Keratinocyte (primary cell): ENCODE measurements at regions not wholly inside any gene's neighbourhood (a gene's known extent, or its start where the extent isn't known, plus 50 kb on each side); places are given as distances from the start of the nearest gene placed in this dataset.

Experiments
- DNase-seq: peaks from one replicate; pipeline ENCODE4 v3.0.0-alpha.2; 2011; ENCODE audit warnings: low read depth, missing footprints, low spot score
- FAIRE-seq: peaks from 2 replicates; lab custom pipeline; 2011; peaks lifted over from hg19 to GRCh38; lab: Jason Lieb, UNC
- H2AFZ ChIP-seq: 2 replicates; pipeline ENCODE4 v1.6.0; 2012; ENCODE audit warnings: low read length, control low read depth, inconsistent platforms; ENCODE audit not compliant: control insufficient read depth
- H3K27ac ChIP-seq: 2 replicates; pipeline ENCODE4 v1.5.1; 2011; ENCODE audit warnings: low read length; ENCODE audit not compliant: control insufficient read depth, insufficient read depth
- H3K27me3 ChIP-seq: 3 replicates; pipeline ENCODE4 v1.6.0; 2011; ENCODE audit warnings: low read length; ENCODE audit not compliant: control insufficient read depth, insufficient read depth; ENCODE audit errors: extremely low read depth
- H3K36me3 ChIP-seq, 2 experiments: 2 replicates in 1 of 2; 3 replicates in 1 of 2; pipeline ENCODE4 v1.5.1; 2011; ENCODE audit warnings: low read length in 2 of 2, mild to moderate bottlenecking in 1 of 2; ENCODE audit not compliant: control insufficient read depth in 2 of 2, insufficient read depth in 2 of 2; ENCODE audit errors: extremely low read depth in 1 of 2
- H3K4me1 ChIP-seq: 3 replicates; pipeline ENCODE4 v1.5.1; 2011; ENCODE audit warnings: low read length; ENCODE audit not compliant: control insufficient read depth, insufficient read depth; ENCODE audit errors: extremely low read depth
- H3K4me2 ChIP-seq: 3 replicates; pipeline ENCODE4 v1.6.0; 2011; ENCODE audit warnings: low read depth, low read length; ENCODE audit not compliant: control insufficient read depth, insufficient read depth; ENCODE audit errors: extremely low read depth
- H3K4me3 ChIP-seq, 3 experiments: fragments of 200-600 bp in 1 of 3; sonication (generic) in 1 of 3; 2 replicates in 2 of 3; 3 replicates in 1 of 3; pipeline ENCODE4 v1.5.1; 2011 to 2016; ENCODE audit warnings: low read length in 3 of 3, mild to moderate bottlenecking in 3 of 3, control low read depth in 2 of 3, inconsistent platforms in 1 of 3, low read depth in 1 of 3, mixed read lengths in 1 of 3, mixed run types in 1 of 3, moderate library complexity in 1 of 3; ENCODE audit not compliant: control insufficient read depth in 2 of 3, insufficient read depth in 2 of 3; ENCODE audit errors: extremely low read depth in 1 of 3
- H3K79me2 ChIP-seq: 2 replicates; pipeline ENCODE4 v1.6.0; 2012; ENCODE audit warnings: low read length; ENCODE audit not compliant: control insufficient read depth, insufficient read depth
- H3K9ac ChIP-seq: 3 replicates; pipeline ENCODE4 v1.6.0; 2011; ENCODE audit warnings: low read length; ENCODE audit not compliant: control insufficient read depth, insufficient read depth; ENCODE audit errors: extremely low read depth
- H3K9me1 ChIP-seq: 3 replicates; pipeline ENCODE4 v1.6.0; 2011; ENCODE audit warnings: low read length; ENCODE audit not compliant: control insufficient read depth, insufficient read depth; ENCODE audit errors: extremely low read depth
- H3K9me3 ChIP-seq: 2 replicates; pipeline ENCODE4 v1.5.1; 2012; ENCODE audit warnings: low read depth, low read length; ENCODE audit not compliant: control insufficient read depth
- H4K20me1 ChIP-seq: 3 replicates; pipeline ENCODE4 v1.6.0; 2011; ENCODE audit warnings: low read length; ENCODE audit not compliant: control insufficient read depth, insufficient read depth; ENCODE audit errors: extremely low read depth
- EZH2 ChIP-seq: IDR thresholded peaks from one replicate; pipeline ENCODE4 v1.6.1; 2012; ENCODE audit warnings: inconsistent platforms, mild to moderate bottlenecking, low read length, moderate library complexity
- dilution Hi-C: fragments of 300-500 bp; cut with MboI; formaldehyde crosslinking; loops from one replicate; pipeline ENCODE4 v1.7.0; 2020; ENCODE audit warnings: low sequenced_read_pairs; ENCODE audit not compliant: extremely low pct_ligation_motif_present
- TF ChIP-seq, protein P1 (sequence below), 3 experiments: IDR thresholded peaks in 1 of 3; conservative IDR thresholded peaks in 1 of 3; optimal IDR thresholded peaks in 1 of 3; 2 replicates in 2 of 3; 3 replicates in 1 of 3; pipeline versions ENCODE3 to v1.5.1; 2011; ENCODE audit warnings: low read length in 3 of 3, mild to moderate bottlenecking in 3 of 3, moderate library complexity in 2 of 3, control low read depth in 1 of 3, inconsistent platforms in 1 of 3; ENCODE audit not compliant: insufficient read depth in 2 of 3; ENCODE audit errors: extremely low read depth in 1 of 3

DNA sequence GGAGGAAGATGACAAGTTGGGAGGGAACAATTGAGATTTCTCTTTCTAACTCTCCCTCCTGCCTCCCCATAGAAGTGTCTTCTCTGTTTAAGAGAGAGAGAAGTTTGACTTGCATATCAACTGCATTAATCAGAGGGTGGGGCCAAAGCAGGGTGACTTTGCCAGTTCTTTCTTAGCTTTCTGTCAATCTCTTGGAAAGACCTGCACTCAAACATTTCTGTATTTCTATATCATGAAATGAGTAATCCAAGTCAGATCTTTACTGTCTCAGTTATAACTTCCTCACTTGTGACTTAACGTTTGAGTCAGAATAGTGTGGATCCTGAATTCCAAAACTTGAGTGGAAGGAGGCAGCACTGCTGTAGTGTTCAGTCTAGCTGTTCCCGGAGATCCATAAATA lies 180.8 kb upstream of the KCNK2 start:
- no peak for TF ChIP-seq EZH2
- TF ChIP-seq, protein P1, sequence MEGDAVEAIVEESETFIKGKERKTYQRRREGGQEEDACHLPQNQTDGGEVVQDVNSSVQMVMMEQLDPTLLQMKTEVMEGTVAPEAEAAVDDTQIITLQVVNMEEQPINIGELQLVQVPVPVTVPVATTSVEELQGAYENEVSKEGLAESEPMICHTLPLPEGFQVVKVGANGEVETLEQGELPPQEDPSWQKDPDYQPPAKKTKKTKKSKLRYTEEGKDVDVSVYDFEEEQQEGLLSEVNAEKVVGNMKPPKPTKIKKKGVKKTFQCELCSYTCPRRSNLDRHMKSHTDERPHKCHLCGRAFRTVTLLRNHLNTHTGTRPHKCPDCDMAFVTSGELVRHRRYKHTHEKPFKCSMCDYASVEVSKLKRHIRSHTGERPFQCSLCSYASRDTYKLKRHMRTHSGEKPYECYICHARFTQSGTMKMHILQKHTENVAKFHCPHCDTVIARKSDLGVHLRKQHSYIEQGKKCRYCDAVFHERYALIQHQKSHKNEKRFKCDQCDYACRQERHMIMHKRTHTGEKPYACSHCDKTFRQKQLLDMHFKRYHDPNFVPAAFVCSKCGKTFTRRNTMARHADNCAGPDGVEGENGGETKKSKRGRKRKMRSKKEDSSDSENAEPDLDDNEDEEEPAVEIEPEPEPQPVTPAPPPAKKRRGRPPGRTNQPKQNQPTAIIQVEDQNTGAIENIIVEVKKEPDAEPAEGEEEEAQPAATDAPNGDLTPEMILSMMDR (optimal IDR thresholded peaks at IDR 0.05 in 1 of 3, IDR thresholded peaks at IDR 0.05 in 1 of 3, conservative IDR thresholded peaks at IDR 0.05 in 1 of 3; ENCODE audit: extremely low read depth in 1 of 3, insufficient read depth in 2 of 3, low read length in 3 of 3) = no peak
- H2AFZ ChIP-seq = peak overlapping the region; percentile 71
- no peaks in the 10 kb centered on the region for H3K9me1 ChIP-seq
- no peaks in the 10 kb centered on the region for H3K27me3 ChIP-seq
- no peak overlapping the region for H3K4me3 ChIP-seq
- dilution Hi-C loops = no loop called here
- no peaks in the 10 kb centered on the region for H3K79me2 ChIP-seq
- no peaks in the 10 kb centered on the region for H4K20me1 ChIP-seq
- peaks cover 25% of the 10 kb centered on the region for H3K4me1 ChIP-seq
- peak overlapping the region; percentile 85 for H3K27ac ChIP-seq
- peak overlapping the region; percentile 75 for H3K4me2 ChIP-seq
- no peaks in the 10 kb centered on the region for H3K36me3 ChIP-seq
- no peaks in the 10 kb centered on the region for H3K9me3 ChIP-seq
- FAIRE-seq (peak; percentile 94), DNase-seq (peak; percentile 55)
- H3K9ac ChIP-seq = no peak overlapping the region

DNA sequence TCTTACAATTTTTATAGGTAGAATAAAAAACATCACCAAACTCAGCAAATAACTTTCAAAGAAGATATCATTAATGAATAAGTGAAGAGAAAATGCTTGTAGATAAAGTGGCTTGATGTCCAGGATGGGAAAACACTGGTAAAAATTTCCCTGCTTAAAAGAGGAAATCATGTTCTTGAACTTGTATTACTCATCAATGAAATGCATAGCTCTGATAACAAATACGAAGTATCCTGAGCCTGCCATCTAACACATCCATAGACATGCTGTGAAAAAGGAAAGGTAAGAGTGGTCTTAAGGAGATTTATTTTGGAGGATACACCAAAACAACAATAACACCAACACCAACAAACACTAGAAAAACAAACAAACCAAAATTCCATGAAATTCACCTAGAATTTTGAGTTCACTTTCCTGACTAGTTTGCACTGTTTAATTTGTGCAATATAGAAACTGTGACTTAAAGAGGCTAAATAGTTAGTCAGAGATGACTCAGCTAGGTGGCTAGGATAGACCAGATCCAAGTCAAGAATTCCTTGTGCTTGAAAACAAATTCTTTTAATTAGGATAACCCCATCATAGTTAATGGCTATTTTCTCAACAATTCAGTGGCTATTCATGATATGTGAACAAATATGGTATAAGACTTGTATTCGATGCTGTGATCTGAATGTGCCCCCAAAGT lies 179.8 kb upstream of the KCNK2 start:
- Histone ChIP-seq H3K27me3 (no peaks in the 10 kb centered on the region), H3K79me2 (no peaks in the 10 kb centered on the region), H3K4me2 (peak overlapping the region; percentile 75), H3K9me1 (no peaks in the 10 kb centered on the region), H3K36me3 (no peaks in the 10 kb centered on the region), H3K27ac (peak overlapping the region; percentile 85), H3K9ac (no peak overlapping the region), H4K20me1 (no peaks in the 10 kb centered on the region), H2AFZ (peak overlapping the region; percentile 71), H3K9me3 (no peaks in the 10 kb centered on the region), H3K4me1 (peaks cover 25% of the 10 kb centered on the region), H3K4me3 (peak overlapping the region in 2 of 3 experiments; percentile 29 to 45)
- DNase-seq (peak; percentile 26), FAIRE-seq (peak; percentile 82)
- dilution Hi-C loops = no loop called here
- TF ChIP-seq EZH2 = no peak
- TF ChIP-seq, protein P1 (optimal IDR thresholded peaks at IDR 0.05 in 1 of 3, IDR thresholded peaks at IDR 0.05 in 1 of 3, conservative IDR thresholded peaks at IDR 0.05 in 1 of 3; ENCODE audit: extremely low read depth in 1 of 3, insufficient read depth in 2 of 3, low read length in 3 of 3) = no peak
